Muscle of leg (tissue), 3 donors: ENCODE measurements at regions not wholly inside any gene's neighbourhood (a gene's known extent, or its start where the extent isn't known, plus 50 kb on each side); places are given as distances from the start of the nearest gene placed in this dataset.
A peak's percentile ranks its signal among the peaks of the same experiment; 100 is the strongest.

Source experiments
- DNase-seq: peaks from one replicate; pipeline ENCODE4 v3.0.0; 2013
- H3K27ac ChIP-seq: one replicate; pipeline ENCODE4 v1.5.1; 2013; ENCODE audit warnings: mild to moderate bottlenecking, low read length, control low read depth
- H3K27me3 ChIP-seq: one replicate; pipeline ENCODE4 v1.6.1; 2013; ENCODE audit warnings: low read length; ENCODE audit not compliant: control insufficient read depth, insufficient read depth
- H3K36me3 ChIP-seq: one replicate; pipeline ENCODE4 v1.6.1; 2013; ENCODE audit warnings: low read length; ENCODE audit not compliant: control insufficient read depth, insufficient read depth
- H3K4me1 ChIP-seq: one replicate; pipeline ENCODE4 v1.6.1; 2013; ENCODE audit warnings: low read length; ENCODE audit not compliant: control insufficient read depth, insufficient read depth
- H3K4me3 ChIP-seq: one replicate; pipeline ENCODE4 v1.5.1; 2013; ENCODE audit warnings: low read length, control low read depth
- H3K9me3 ChIP-seq: replicated peaks from 2 replicates; pipeline ENCODE4 v1.6.1; 2013; ENCODE audit warnings: low read depth, low read length; ENCODE audit not compliant: control insufficient read depth
- WGBS: methylation state at CpG from one replicate; pipeline ENCODE4 v1.1.5; 2013; ENCODE audit warnings: missing lambda C conversion rate; ENCODE audit not compliant: insufficient coverage; 5-methylcytosine and 5-hydroxymethylcytosine counted together

DNA sequence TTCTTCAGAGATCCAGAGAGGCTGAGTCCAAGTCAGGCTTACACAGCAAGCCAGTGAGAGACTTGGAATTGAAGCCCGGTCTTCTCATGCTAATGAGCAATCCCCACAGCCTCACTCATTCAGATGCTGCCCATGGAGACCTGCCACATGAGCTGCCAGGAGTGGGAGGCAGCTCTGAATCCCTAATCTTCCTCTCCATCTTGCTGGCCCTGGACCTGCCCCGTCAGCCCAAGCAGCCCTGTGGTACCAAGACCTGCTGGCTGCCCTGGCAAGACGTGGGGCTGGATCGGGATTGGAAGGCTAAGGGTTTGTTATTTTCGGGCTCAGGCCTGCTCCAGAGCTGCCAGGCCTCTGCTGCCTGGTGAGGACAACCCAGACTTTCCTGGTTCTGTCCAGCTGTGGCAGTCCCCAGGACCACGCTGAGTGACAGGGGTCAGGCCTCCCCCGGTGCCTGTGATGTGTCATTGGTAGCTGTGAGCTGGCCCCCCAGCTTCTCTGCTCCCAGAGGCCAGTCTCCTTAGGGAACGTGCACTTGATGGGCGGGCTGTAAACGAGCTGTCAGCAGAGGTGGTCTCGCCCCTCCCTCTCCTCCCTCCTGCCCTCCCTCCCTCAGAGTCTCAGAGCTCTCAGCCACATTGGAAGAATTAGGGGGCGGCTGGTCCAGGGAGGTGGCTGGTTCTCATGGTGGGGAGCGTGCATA is 135.0 kb downstream of the FOXD2 start:
- no peaks in the 10 kb centered on the region for H3K9me3 ChIP-seq
- H3K4me3 ChIP-seq: no peak overlapping the region
- peaks cover 22% of the 10 kb centered on the region for H3K27me3 ChIP-seq
- H3K27ac ChIP-seq: no peak overlapping the region
- peaks cover 13% of the 10 kb centered on the region for H3K4me1 ChIP-seq
- H3K36me3 ChIP-seq: no peaks in the 10 kb centered on the region
- DNase-seq: no peak
- WGBS: 71% methylated on average over 7 of the region's 13 CpGs

DNA sequence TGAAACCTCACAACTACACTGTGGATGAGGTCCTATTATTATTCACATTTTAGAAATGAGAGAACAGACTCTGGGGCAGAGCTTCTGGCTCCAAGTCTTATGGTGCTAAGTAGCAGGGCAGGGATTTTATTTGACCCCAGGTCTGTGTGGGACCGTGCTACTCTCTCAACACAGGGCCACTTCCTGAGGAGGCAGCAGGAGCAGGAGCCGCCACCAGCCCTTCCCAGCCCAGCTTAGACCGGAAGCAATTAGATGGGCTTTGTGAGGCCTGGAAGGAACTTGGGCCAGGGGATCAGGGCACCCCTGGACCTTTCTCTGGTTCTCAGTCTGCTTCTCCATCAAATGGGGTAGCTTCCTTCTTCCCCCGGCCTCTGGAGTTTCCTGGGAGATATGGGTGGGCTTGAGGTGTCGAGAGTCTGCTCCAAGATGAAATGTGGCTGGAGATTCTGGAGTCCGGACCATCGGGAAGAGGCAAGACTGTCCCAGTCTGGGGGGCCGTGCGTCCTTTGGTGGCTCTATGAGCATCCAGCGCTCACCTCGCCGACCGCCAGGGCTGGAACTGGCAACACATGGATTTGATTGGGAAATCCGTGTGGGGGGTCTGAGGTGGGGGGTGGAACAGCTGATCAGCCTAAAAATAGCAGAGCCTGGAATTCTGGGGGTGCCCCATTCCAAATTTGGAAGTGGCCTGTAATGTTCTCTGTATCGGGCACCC is 136.8 kb downstream of the FOXD2 start:
- H3K4me1 ChIP-seq: peaks cover 22% of the 10 kb centered on the region
- no peaks in the 10 kb centered on the region for H3K36me3 ChIP-seq
- H3K27me3 ChIP-seq: peaks cover 28% of the 10 kb centered on the region
- WGBS: 81% methylated on average over 12 of the region's 15 CpGs
- no peak for DNase-seq
- no peak overlapping the region for H3K4me3 ChIP-seq
- no peaks in the 10 kb centered on the region for H3K9me3 ChIP-seq
- no peak overlapping the region for H3K27ac ChIP-seq

DNA sequence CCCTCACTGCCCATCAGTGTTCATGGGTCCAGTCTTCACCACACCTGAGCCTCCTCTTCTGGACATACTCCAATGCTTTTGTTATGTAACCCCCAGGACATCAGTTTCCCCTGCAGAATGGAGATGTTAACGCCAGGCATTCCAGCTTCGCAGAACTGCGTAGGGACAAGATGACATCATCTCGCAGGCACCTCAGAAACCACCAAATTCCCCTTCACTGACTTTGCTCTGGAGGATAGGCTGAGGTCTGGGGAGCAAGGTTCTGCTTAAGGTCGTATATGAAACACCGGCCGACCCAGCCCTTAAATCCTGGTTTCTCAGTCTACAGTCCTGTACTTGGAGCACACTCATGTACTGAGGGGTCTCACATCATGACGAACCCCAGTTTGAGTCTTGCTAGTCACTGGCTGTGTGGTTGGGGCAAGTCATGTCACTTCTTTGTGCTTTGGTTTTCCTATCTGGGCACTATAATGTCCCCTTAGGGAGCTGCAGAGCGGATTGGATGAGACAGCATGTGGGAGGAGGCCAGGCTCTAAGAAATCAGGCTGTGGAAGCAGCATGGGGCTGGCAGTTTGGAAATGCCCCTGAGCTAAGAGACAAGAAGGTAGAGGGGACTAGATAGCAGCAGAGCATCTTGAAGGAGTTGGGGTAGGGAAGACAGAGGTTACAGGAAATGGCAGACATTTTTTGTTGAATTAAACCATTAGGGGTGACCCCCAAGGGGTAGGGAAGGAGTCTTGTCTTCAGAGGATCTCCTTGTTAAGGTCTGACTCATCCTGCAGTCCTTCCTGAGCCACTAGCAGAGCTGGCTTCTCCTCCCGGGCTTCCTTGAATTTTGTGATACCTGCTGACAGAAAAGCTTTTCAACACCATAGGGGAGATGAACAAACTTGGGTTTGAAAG is 138.3 kb downstream of the FOXD2 start:
- DNase-seq: no peak
- no peaks in the 10 kb centered on the region for H3K36me3 ChIP-seq
- H3K27ac ChIP-seq: no peak overlapping the region
- peaks cover 16% of the 10 kb centered on the region for H3K4me1 ChIP-seq
- no peak overlapping the region for H3K4me3 ChIP-seq
- 59% methylated on average over 2 of the region's 10 CpGs for WGBS
- peaks cover 35% of the 10 kb centered on the region for H3K27me3 ChIP-seq
- H3K9me3 ChIP-seq: no peaks in the 10 kb centered on the region

DNA sequence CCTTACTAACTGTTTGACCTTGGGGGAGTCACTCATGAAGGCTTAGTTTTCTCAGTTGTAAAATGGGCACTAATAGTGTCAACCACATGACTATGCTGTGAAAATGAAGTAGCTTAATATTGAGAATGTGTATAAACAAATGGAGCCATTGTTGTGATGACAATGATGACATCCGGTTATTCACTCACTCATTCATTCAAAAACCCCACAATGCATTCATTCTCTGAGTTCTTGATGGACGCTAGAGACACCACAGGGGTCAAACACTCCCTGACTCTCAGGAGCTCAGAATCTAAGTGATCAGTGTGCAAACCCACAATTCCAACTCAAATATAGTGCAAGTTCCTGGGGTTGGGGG is 138.9 kb downstream of the FOXD2 start:
- WGBS: no CpG with 5 or more reads among the region's 2 CpGs
- Histone ChIP-seq H3K4me1 (peaks cover 16% of the 10 kb centered on the region), H3K27ac (no peak overlapping the region), H3K27me3 (peaks cover 34% of the 10 kb centered on the region), H3K9me3 (no peaks in the 10 kb centered on the region), H3K36me3 (no peaks in the 10 kb centered on the region), H3K4me3 (no peak overlapping the region)
- DNase-seq: no peak

DNA sequence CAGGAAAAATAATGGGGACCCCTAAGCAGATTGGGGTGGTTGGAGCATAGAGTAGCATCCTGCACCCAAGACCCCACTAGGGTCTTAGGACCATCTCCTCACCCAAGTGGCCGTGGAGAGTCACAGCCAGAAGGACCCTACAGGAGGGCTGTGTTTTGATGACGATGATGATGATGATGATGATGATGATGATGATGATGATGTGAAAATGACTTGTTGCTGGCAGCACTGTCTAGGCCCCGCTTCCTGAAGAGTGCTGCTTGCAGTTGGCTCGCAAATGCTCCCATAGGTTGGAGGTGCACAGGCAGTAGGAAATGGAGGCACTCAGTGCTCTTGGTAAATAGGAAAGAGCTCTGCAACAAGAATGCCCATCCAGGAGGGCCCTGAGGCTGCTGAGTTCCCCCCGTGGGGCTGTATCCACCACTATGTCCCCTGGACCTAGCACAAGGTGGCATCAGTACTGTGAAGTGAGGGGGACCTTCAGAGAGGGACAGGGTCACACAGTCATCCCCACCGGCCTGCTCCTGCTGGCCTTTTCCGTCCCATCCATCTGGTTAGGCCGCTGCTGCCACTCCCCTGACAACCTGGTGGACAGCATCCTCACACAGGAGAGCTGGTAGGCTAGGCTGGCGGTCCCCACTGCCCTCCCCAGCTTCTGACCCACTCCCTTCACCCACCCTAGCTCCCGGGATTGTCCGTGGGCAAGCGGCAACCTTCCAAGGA is 139.6 kb downstream of the FOXD2 start:
- no peak for DNase-seq
- Histone ChIP-seq H3K4me3 (no peak overlapping the region), H3K27ac (no peak overlapping the region), H3K4me1 (peaks cover 16% of the 10 kb centered on the region), H3K9me3 (no peaks in the 10 kb centered on the region), H3K36me3 (no peaks in the 10 kb centered on the region), H3K27me3 (peaks cover 31% of the 10 kb centered on the region)
- whole genome bisulfite sequencing: 58% methylated on average over 10 of the region's 12 CpGs

DNA sequence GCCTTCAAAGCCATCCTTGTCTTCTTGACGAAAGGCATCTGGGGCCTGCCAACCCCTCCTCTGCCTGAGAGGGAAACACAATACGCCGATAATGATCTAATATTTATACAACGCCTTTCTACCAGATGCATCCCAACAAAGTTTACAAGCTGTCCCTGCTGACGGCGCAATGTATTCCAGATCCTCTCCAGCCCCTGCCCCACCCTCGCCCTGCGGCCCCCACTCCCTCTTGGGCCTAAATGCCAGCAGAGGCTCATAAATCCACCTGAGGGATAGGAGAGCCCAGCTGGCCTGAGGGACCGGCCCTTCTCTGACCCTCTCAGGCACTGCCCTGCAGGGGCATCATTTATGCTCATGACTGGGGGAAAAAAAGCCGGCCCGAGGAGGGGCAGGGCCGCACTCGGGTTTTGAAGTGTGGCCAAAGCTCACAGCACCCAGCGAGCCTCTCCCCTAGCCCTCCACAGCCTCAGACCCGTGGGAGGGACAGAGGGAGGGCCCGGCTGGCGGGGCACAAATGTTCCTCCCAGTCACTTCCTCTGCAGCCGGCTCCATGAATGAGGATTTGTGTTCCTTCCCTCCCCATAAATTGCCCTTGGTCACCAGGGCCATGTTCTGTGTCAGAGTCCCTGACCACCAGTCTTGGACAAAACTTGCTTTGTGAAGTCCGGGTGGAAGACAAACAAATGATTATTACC is 140.3 kb downstream of the FOXD2 start:
- DNase-seq: peak; percentile 69
- peak overlapping the region; percentile 13 for H3K27ac ChIP-seq
- no peak overlapping the region for H3K4me3 ChIP-seq
- no peaks in the 10 kb centered on the region for H3K36me3 ChIP-seq
- 23% methylated on average over 14 of the region's 19 CpGs for WGBS
- no peaks in the 10 kb centered on the region for H3K9me3 ChIP-seq
- peaks cover 16% of the 10 kb centered on the region for H3K4me1 ChIP-seq
- H3K27me3 ChIP-seq: peaks cover 31% of the 10 kb centered on the region

DNA sequence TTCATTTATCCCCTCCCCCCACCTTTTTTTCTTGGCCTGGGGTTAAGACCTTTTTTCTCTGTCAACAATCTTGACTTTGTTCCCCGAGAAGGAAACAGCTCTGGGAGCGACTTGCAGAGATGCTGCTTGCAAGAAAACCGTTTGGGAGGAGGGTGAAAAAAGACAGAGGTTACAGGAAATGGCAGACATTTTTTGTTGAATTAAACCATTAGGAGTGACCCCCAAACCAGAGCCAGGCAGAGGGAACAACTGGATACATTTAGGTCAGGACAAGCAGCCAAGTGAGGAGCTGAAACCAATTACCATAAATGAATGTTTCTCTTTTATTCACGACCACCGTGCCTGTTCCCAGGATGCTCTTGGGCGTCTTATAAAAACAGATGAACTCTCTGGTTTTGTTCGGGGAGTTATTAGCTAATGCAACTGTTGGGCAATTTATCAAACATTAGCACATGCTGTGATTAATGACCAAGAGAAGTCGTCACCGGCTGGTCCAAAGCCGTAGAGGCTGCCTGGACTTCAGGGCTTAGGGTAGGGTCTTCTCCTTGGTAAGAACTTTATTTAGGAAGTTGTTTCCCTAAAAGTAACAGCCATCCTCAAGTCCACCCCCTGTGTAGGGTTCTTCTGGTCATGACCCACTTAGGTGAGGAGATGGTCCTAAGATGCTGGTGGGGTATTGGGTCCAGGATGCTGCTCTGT is 141.0 kb downstream of the FOXD2 start:
- Histone ChIP-seq H3K4me3 (no peak overlapping the region), H3K36me3 (no peaks in the 10 kb centered on the region), H3K27ac (peak overlapping the region; percentile 38), H3K4me1 (peaks cover 16% of the 10 kb centered on the region), H3K9me3 (no peaks in the 10 kb centered on the region), H3K27me3 (peaks cover 30% of the 10 kb centered on the region)
- DNase-seq: peak; percentile 79
- WGBS: 23% methylated on average over 7 of the region's 10 CpGs

DNA sequence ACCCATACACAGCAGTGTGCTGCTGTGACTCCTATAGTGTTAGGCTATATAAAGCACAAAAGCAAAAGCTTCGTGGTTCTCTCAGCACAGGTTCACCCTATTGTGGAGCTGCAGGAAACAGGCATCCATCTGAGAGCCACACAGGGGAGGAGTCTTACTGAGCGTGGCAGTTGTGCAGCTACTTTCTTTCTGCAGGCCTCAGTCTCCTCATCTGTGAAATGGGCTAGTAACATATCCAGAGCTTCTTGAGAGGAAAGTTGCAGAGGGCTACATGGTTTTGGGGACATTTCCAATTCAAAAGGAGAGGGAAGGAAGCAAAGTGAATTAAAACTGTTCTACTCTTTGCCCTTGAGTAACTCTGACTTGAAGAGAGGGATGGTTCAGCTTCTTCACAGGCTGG is 142.0 kb downstream of the FOXD2 start:
- no peak overlapping the region for H3K4me3 ChIP-seq
- H3K27me3 ChIP-seq: peaks cover 30% of the 10 kb centered on the region
- H3K9me3 ChIP-seq: no peaks in the 10 kb centered on the region
- peaks cover 16% of the 10 kb centered on the region for H3K4me1 ChIP-seq
- no peak overlapping the region for H3K27ac ChIP-seq
- no peak for DNase-seq
- WGBS: 88% methylated on average over 1 of the region's 2 CpGs
- H3K36me3 ChIP-seq: no peaks in the 10 kb centered on the region

DNA sequence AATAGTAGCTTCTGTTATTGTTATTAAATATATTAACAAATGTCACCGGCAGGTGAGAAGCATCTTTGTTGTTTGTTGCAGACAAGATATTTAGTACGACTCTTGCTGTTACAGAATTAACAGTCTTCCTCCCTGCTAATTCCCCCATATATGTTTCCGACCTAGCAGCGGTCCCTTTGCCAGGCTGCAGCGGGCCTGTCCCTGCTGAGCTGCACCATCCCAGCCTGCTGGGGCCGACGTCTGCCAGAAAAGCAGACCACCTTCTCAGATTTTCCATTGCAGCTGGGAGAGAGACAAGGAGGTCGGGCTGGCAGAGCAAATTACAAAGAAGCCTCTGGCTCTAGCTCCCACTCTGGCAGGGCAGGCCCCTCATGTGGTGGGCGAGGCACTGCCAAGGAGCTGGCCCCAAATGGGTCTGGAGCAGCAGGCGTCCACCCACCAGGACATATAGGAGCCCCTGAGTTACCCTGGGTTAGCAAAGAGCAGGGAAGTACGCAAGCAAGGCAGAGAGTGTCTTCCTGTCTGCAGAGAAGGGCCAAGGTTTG is 142.7 kb downstream of the FOXD2 start:
- no peaks in the 10 kb centered on the region for H3K36me3 ChIP-seq
- 75% methylated on average over 8 of the region's 11 CpGs for WGBS
- H3K4me3 ChIP-seq: no peak overlapping the region
- H3K27ac ChIP-seq: no peak overlapping the region
- peaks cover 33% of the 10 kb centered on the region for H3K27me3 ChIP-seq
- DNase-seq: no peak
- H3K9me3 ChIP-seq: no peaks in the 10 kb centered on the region
- peaks cover 16% of the 10 kb centered on the region for H3K4me1 ChIP-seq
